Neural crest cell (in vitro differentiated cells): ENCODE measurements at regions not wholly inside any gene's neighbourhood (a gene's known extent, or its start where the extent isn't known, plus 50 kb on each side); places are given as distances from the start of the nearest gene placed in this dataset.

Experiments
- DNase-seq: peaks from one replicate; pipeline ENCODE4 v3.0.0; 2021; ENCODE audit warnings: low read depth, mixed read lengths, low spot score
- H3K27ac Mint-ChIP-seq: one replicate; pipeline ENCODE4 v1.8.0; 2021; ENCODE audit warnings: mild to moderate bottlenecking, mixed read lengths; ENCODE audit not compliant: unreplicated experiment
- H3K27me3 Mint-ChIP-seq: 2 replicates; pipeline ENCODE4 v1.8.0; 2021; ENCODE audit warnings: low read depth, mild to moderate bottlenecking, mixed read lengths
- H3K36me3 Mint-ChIP-seq: 2 replicates; pipeline ENCODE4 v1.8.0; 2021; ENCODE audit warnings: low read depth, mild to moderate bottlenecking, mixed read lengths
- H3K4me1 Mint-ChIP-seq: 2 replicates; pipeline ENCODE4 v1.8.0; 2021; ENCODE audit warnings: mixed read lengths
- H3K4me3 Mint-ChIP-seq: one replicate; pipeline ENCODE4 v1.8.0; 2021; ENCODE audit warnings: mild to moderate bottlenecking, mixed read lengths
- H3K9me3 Mint-ChIP-seq: 2 replicates; pipeline ENCODE4 v1.8.0; 2021; ENCODE audit warnings: mixed read lengths
- CTCF ChIP-seq: fragments of 200-600 bp; sonication (generic); conservative IDR thresholded peaks from 2 replicates; pipeline ENCODE4 v1.5.0; 2021; ENCODE audit warnings: antibody characterized with exemption, mild to moderate bottlenecking

GRCh38 chr2:8282858-8283252 lies 399.0 kb upstream of the ID2 start:
- Mint-ChIP-seq H3K27ac (no peak overlapping the region), H3K4me1 (peaks cover 11% of the 10 kb centered on the region), H3K9me3 (no peaks in the 10 kb centered on the region), H3K27me3 (no peaks in the 10 kb centered on the region), H3K36me3 (no peaks in the 10 kb centered on the region), H3K4me3 (no peak overlapping the region)
- no peak for TF ChIP-seq CTCF
- DNase-seq = no peak

GRCh38 chr2:8285081-8285480 lies 396.8 kb upstream of the ID2 start:
- Mint-ChIP-seq H3K4me1 (peaks cover 11% of the 10 kb centered on the region), H3K4me3 (no peak overlapping the region), H3K27me3 (no peaks in the 10 kb centered on the region), H3K27ac (peak overlapping the region; percentile 28), H3K36me3 (no peaks in the 10 kb centered on the region), H3K9me3 (no peaks in the 10 kb centered on the region)
- DNase-seq = no peak
- peak; percentile 26 for TF ChIP-seq CTCF

GRCh38 chr2:8285898-8286297 lies 396.0 kb upstream of the ID2 start:
- Mint-ChIP-seq H3K27ac (no peak overlapping the region), H3K27me3 (no peaks in the 10 kb centered on the region), H3K4me3 (no peak overlapping the region), H3K9me3 (no peaks in the 10 kb centered on the region), H3K36me3 (no peaks in the 10 kb centered on the region), H3K4me1 (peaks cover 11% of the 10 kb centered on the region)
- DNase-seq = no peak
- TF ChIP-seq CTCF = no peak

- no peak for TF ChIP-seq CTCF
- Mint-ChIP-seq H3K4me3 (no peak overlapping the region), H3K9me3 (no peaks in the 10 kb centered on the region), H3K4me1 (peaks cover 11% of the 10 kb centered on the region), H3K36me3 (no peaks in the 10 kb centered on the region), H3K27ac (no peak overlapping the region), H3K27me3 (peaks cover 2% of the 10 kb centered on the region)
- DNase-seq = no peak
Measured at GRCh38 chr2:8288206-8288605, 393.6 kb upstream of the ID2 start.

- Mint-ChIP-seq H3K27ac (no peak overlapping the region), H3K36me3 (peaks cover under 1% of the 10 kb centered on the region), H3K9me3 (peaks cover 1% of the 10 kb centered on the region), H3K4me3 (no peak overlapping the region), H3K27me3 (peaks cover 2% of the 10 kb centered on the region), H3K4me1 (peaks cover 7% of the 10 kb centered on the region)
- no peak for DNase-seq
- no peak for TF ChIP-seq CTCF
Measured at GRCh38 chr2:8289111-8289510, 392.7 kb upstream of the ID2 start.
